Astrocyte (in vitro differentiated cells and primary cell): ENCODE measurements at regions not wholly inside any gene's neighbourhood (a gene's known extent, or its start where the extent isn't known, plus 50 kb on each side); places are given as distances from the start of the nearest gene placed in this dataset.

ENCODE experiments used
- DNase-seq: peaks from one replicate; pipeline ENCODE4 v3.0.0-alpha.2; 2010; ENCODE audit warnings: low read depth
- FAIRE-seq: peaks from 2 replicates; lab custom pipeline; 2011; peaks lifted over from hg19 to GRCh38; lab: Jason Lieb, UNC
- H2AFZ ChIP-seq: 2 replicates; pipeline ENCODE4 v1.6.0; 2012; ENCODE audit warnings: low read depth, low read length, inconsistent platforms
- H3K27ac ChIP-seq: 2 replicates; pipeline ENCODE4 v1.5.1; 2011; ENCODE audit warnings: low read depth, low read length, inconsistent platforms
- H3K27me3 ChIP-seq: 2 replicates; pipeline ENCODE4 v1.6.0; 2011; ENCODE audit warnings: low read length, inconsistent platforms; ENCODE audit not compliant: insufficient read depth
- H3K36me3 ChIP-seq: 2 replicates; pipeline ENCODE4 v1.5.1; 2011; ENCODE audit warnings: low read length, inconsistent platforms; ENCODE audit not compliant: insufficient read depth
- H3K4me1 ChIP-seq: 2 replicates; pipeline ENCODE4 v1.5.1; 2011; ENCODE audit warnings: low read length, inconsistent platforms; ENCODE audit not compliant: insufficient read depth
- H3K4me2 ChIP-seq: 2 replicates; pipeline ENCODE4 v1.6.0; 2012; ENCODE audit warnings: low read length, inconsistent platforms
- H3K4me3 ChIP-seq: 2 replicates; pipeline ENCODE4 v1.5.1; 2011; ENCODE audit warnings: low read depth, mild to moderate bottlenecking, low read length, inconsistent platforms; ENCODE audit not compliant: insufficient read depth
- H3K79me2 ChIP-seq: 2 replicates; pipeline ENCODE4 v1.6.0; 2012; ENCODE audit warnings: mild to moderate bottlenecking, low read length, inconsistent platforms; ENCODE audit not compliant: insufficient read depth
- H3K9ac ChIP-seq: 2 replicates; pipeline ENCODE4 v1.6.0; 2012; ENCODE audit warnings: mild to moderate bottlenecking, low read length, inconsistent platforms
- H3K9me3 ChIP-seq: 2 replicates; pipeline ENCODE4 v1.5.1; 2012; ENCODE audit warnings: low read depth, mild to moderate bottlenecking, low read length, inconsistent platforms; ENCODE audit not compliant: insufficient read depth
- H4K20me1 ChIP-seq: 2 replicates; pipeline ENCODE4 v1.6.0; 2012; ENCODE audit warnings: low read length, inconsistent platforms; ENCODE audit not compliant: insufficient read depth
- H3K27ac Mint-ChIP-seq: one replicate; pipeline ENCODE4 v1.8.0; 2021; ENCODE audit warnings: mild to moderate bottlenecking, mixed read lengths; ENCODE audit not compliant: unreplicated experiment
- H3K27me3 Mint-ChIP-seq: one replicate; pipeline ENCODE4 v1.8.0; 2021; ENCODE audit warnings: low read depth, mixed read lengths; ENCODE audit not compliant: unreplicated experiment
- H3K36me3 Mint-ChIP-seq: one replicate; pipeline ENCODE4 v1.8.0; 2021; ENCODE audit warnings: low read depth, mixed read lengths; ENCODE audit not compliant: unreplicated experiment
- H3K4me1 Mint-ChIP-seq: one replicate; pipeline ENCODE4 v1.8.0; 2021; ENCODE audit warnings: low read depth, mixed read lengths; ENCODE audit not compliant: unreplicated experiment
- H3K4me3 Mint-ChIP-seq: one replicate; pipeline ENCODE4 v1.8.0; 2021; ENCODE audit warnings: mild to moderate bottlenecking, moderate library complexity, mixed read lengths; ENCODE audit not compliant: unreplicated experiment
- H3K9me3 Mint-ChIP-seq: one replicate; pipeline ENCODE4 v1.8.0; 2021; ENCODE audit warnings: mild to moderate bottlenecking, mixed read lengths; ENCODE audit not compliant: unreplicated experiment
- EZH2 ChIP-seq: IDR thresholded peaks from 2 replicates; pipeline ENCODE4 v1.6.1; 2012; ENCODE audit warnings: mild to moderate bottlenecking, low read length, inconsistent platforms; ENCODE audit not compliant: insufficient read depth
- TF ChIP-seq, protein P1 (sequence below): IDR thresholded peaks from 2 replicates; pipeline ENCODE4 v1.5.1; 2011; ENCODE audit warnings: low read depth, mild to moderate bottlenecking, inconsistent platforms, low read length, moderate library complexity; ENCODE audit not compliant: insufficient read depth

DNA sequence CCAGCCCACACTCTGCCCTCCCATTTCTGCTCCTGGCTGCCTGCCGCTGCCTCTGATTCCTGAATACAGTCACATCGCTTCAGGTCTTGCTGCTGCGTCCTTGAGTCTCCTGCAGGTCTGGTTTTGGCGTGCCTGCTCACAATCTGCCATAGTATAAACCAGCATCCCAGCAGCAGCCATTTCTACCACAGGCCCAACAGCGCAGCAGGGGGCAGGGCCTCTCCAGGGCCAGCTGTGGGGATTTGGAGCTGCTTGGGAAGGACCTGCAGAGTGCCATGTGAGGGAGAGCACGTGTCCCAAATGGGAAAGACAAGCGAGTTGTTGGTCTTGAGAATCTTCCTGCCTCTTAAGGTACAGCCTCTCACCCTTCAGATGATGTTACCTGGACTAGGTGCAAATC, 398.3 kb upstream of the PPP2R3A start:
- H3K4me1 Mint-ChIP-seq: peaks cover 2% of the 10 kb centered on the region
- TF ChIP-seq, protein P1, sequence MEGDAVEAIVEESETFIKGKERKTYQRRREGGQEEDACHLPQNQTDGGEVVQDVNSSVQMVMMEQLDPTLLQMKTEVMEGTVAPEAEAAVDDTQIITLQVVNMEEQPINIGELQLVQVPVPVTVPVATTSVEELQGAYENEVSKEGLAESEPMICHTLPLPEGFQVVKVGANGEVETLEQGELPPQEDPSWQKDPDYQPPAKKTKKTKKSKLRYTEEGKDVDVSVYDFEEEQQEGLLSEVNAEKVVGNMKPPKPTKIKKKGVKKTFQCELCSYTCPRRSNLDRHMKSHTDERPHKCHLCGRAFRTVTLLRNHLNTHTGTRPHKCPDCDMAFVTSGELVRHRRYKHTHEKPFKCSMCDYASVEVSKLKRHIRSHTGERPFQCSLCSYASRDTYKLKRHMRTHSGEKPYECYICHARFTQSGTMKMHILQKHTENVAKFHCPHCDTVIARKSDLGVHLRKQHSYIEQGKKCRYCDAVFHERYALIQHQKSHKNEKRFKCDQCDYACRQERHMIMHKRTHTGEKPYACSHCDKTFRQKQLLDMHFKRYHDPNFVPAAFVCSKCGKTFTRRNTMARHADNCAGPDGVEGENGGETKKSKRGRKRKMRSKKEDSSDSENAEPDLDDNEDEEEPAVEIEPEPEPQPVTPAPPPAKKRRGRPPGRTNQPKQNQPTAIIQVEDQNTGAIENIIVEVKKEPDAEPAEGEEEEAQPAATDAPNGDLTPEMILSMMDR: no peak
- no peak for TF ChIP-seq EZH2
- no peaks in the 10 kb centered on the region for H3K4me1 ChIP-seq
- H3K79me2 ChIP-seq: no peaks in the 10 kb centered on the region
- H3K9me3 Mint-ChIP-seq: no peaks in the 10 kb centered on the region
- peaks cover 8% of the 10 kb centered on the region for H3K27me3 Mint-ChIP-seq
- FAIRE-seq (no peak), DNase-seq (no peak)
- H3K36me3 Mint-ChIP-seq: no peaks in the 10 kb centered on the region
- H3K27ac ChIP-seq: no peak overlapping the region
- H3K27me3 ChIP-seq: no peaks in the 10 kb centered on the region
- no peaks in the 10 kb centered on the region for H3K36me3 ChIP-seq
- no peak overlapping the region for H3K4me3 Mint-ChIP-seq
- no peak overlapping the region for H3K4me2 ChIP-seq
- no peak overlapping the region for H3K9ac ChIP-seq
- no peaks in the 10 kb centered on the region for H4K20me1 ChIP-seq
- no peak overlapping the region for H2AFZ ChIP-seq
- H3K9me3 ChIP-seq: no peaks in the 10 kb centered on the region
- H3K27ac Mint-ChIP-seq: no peak overlapping the region
- no peak overlapping the region for H3K4me3 ChIP-seq

DNA sequence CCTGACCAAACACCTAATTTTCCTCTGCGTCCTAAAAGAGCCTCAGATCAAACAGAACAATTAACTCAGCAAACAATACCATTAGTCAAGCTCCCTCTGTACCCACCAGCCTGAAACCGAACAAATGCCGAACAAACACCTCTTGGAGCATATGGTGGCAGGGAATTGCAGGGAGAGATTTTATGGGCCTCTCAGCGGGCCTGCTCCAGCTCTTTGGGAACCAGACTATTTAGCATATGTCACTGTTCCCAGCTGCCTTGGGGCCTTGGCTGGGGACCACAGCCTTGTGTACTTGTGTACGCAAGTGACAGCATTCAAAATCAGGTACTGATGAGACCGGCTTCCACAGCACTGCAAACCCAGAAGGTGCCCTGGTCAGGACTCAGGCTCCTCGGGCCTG, 388.8 kb upstream of the PPP2R3A start:
- no peak overlapping the region for H3K4me3 ChIP-seq
- H3K9ac ChIP-seq: no peak overlapping the region
- no peak overlapping the region for H2AFZ ChIP-seq
- H3K27ac ChIP-seq: no peak overlapping the region
- Mint-ChIP-seq H3K36me3 (no peaks in the 10 kb centered on the region), H3K27me3 (peaks cover 4% of the 10 kb centered on the region), H3K4me3 (no peak overlapping the region), H3K9me3 (no peaks in the 10 kb centered on the region), H3K27ac (no peak overlapping the region), H3K4me1 (no peaks in the 10 kb centered on the region)
- H3K4me2 ChIP-seq: no peak overlapping the region
- no peak for DNase-seq
- no peaks in the 10 kb centered on the region for H3K9me3 ChIP-seq
- TF ChIP-seq, protein P1: no peak
- TF ChIP-seq EZH2: no peak
- no peak for FAIRE-seq
- no peaks in the 10 kb centered on the region for H3K36me3 ChIP-seq
- no peaks in the 10 kb centered on the region for H3K79me2 ChIP-seq
- H4K20me1 ChIP-seq: no peaks in the 10 kb centered on the region
- no peaks in the 10 kb centered on the region for H3K27me3 ChIP-seq
- H3K4me1 ChIP-seq: no peaks in the 10 kb centered on the region

DNA sequence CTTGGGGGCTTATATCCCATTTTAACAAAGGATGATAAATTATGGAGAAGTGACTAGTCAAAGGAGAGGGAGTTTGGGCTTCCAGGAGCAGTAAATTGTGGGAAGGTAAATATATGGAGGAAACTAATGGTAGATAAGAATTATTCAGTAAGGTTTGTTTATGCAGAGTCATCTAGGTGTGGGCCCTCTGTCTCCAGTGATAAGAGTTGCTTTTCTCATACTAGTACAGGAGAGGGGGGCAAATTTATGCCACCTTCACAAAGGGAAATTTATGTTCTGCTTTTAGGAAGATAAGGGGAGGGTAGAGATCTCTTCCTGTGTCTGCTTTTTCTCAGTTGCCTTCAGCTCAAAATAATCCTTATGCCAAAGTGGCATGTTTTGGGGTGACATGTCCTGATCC, 383.7 kb upstream of the PPP2R3A start:
- no peaks in the 10 kb centered on the region for H3K36me3 Mint-ChIP-seq
- H3K9me3 Mint-ChIP-seq: no peaks in the 10 kb centered on the region
- no peaks in the 10 kb centered on the region for H4K20me1 ChIP-seq
- TF ChIP-seq, protein P1: no peak
- TF ChIP-seq EZH2: no peak
- H3K27me3 ChIP-seq: no peaks in the 10 kb centered on the region
- H3K27ac ChIP-seq: no peak overlapping the region
- H3K27me3 Mint-ChIP-seq: no peaks in the 10 kb centered on the region
- no peak overlapping the region for H3K4me3 ChIP-seq
- H3K4me1 ChIP-seq: no peaks in the 10 kb centered on the region
- H2AFZ ChIP-seq: no peak overlapping the region
- no peak overlapping the region for H3K4me2 ChIP-seq
- no peak overlapping the region for H3K4me3 Mint-ChIP-seq
- H3K79me2 ChIP-seq: no peaks in the 10 kb centered on the region
- H3K27ac Mint-ChIP-seq: no peak overlapping the region
- no peak overlapping the region for H3K9ac ChIP-seq
- H3K9me3 ChIP-seq: no peaks in the 10 kb centered on the region
- no peaks in the 10 kb centered on the region for H3K36me3 ChIP-seq
- DNase-seq (no peak), FAIRE-seq (no peak)
- H3K4me1 Mint-ChIP-seq: no peaks in the 10 kb centered on the region
